Osteocyte (in vitro differentiated cells): ENCODE measurements at regions not wholly inside any gene's neighbourhood (a gene's known extent, or its start where the extent isn't known, plus 50 kb on each side); places are given as distances from the start of the nearest gene placed in this dataset.
"Not testable (repeated sequence)": the region's sequence is repeated elsewhere in the genome, so short reads cannot be mapped to it uniquely, and the experiment has no call there.

ENCODE experiments used
- DNase-seq: peaks from one replicate; pipeline ENCODE4 v3.0.0; 2021; ENCODE audit warnings: mixed read lengths; ENCODE audit not compliant: unreplicated experiment; ENCODE audit errors: extremely low spot score
- H3K27ac Mint-ChIP-seq: one replicate; pipeline ENCODE4 v1.8.0; 2021; ENCODE audit warnings: mild to moderate bottlenecking, mixed read lengths; ENCODE audit not compliant: unreplicated experiment
- H3K27me3 Mint-ChIP-seq: one replicate; pipeline ENCODE4 v1.8.0; 2021; ENCODE audit warnings: mixed read lengths; ENCODE audit not compliant: unreplicated experiment
- H3K36me3 Mint-ChIP-seq: one replicate; pipeline ENCODE4 v1.8.0; 2021; ENCODE audit warnings: mixed read lengths; ENCODE audit not compliant: unreplicated experiment
- H3K4me1 Mint-ChIP-seq: one replicate; pipeline ENCODE4 v1.8.0; 2021; ENCODE audit warnings: mixed read lengths; ENCODE audit not compliant: unreplicated experiment
- H3K4me3 Mint-ChIP-seq: one replicate; pipeline ENCODE4 v1.8.0; 2021; ENCODE audit warnings: mild to moderate bottlenecking, moderate library complexity, mixed read lengths; ENCODE audit not compliant: unreplicated experiment
- H3K9me3 Mint-ChIP-seq: one replicate; pipeline ENCODE4 v1.8.0; 2021; ENCODE audit warnings: mixed read lengths; ENCODE audit not compliant: unreplicated experiment
- CTCF ChIP-seq: fragments of 200-600 bp; sonication (generic); IDR thresholded peaks from 2 replicates; pipeline ENCODE4 v1.5.0; 2021; ENCODE audit warnings: antibody characterized with exemption, mild to moderate bottlenecking, moderate library complexity

GRCh38 chr2:13260402-13260801 is 543.7 kb downstream of the TRIB2 start:
- Mint-ChIP-seq H3K36me3 (no peaks in the 10 kb centered on the region), H3K27ac (no peak overlapping the region), H3K4me3 (no peak overlapping the region), H3K27me3 (no peaks in the 10 kb centered on the region), H3K9me3 (peaks cover 4% of the 10 kb centered on the region), H3K4me1 (no peaks in the 10 kb centered on the region)
- DNase-seq = no peak
- TF ChIP-seq CTCF = no peak

- no peak for DNase-seq
- H3K9me3 Mint-ChIP-seq = peaks cover 4% of the 10 kb centered on the region
- H3K4me1 Mint-ChIP-seq = no peaks in the 10 kb centered on the region
- TF ChIP-seq CTCF = no peak
- H3K27ac Mint-ChIP-seq = no peak overlapping the region
- H3K27me3 Mint-ChIP-seq = no peaks in the 10 kb centered on the region
- H3K4me3 Mint-ChIP-seq = no peak overlapping the region
- H3K36me3 Mint-ChIP-seq = no peaks in the 10 kb centered on the region
Measured at GRCh38 chr2:13266166-13266565, 549.4 kb downstream of the TRIB2 start.

- H3K27me3 Mint-ChIP-seq = no peaks in the 10 kb centered on the region
- no peak for TF ChIP-seq CTCF
- H3K27ac Mint-ChIP-seq = no peak overlapping the region
- H3K36me3 Mint-ChIP-seq = no peaks in the 10 kb centered on the region
- no peak overlapping the region for H3K4me3 Mint-ChIP-seq
- H3K9me3 Mint-ChIP-seq = no peaks in the 10 kb centered on the region
- DNase-seq = no peak
- H3K4me1 Mint-ChIP-seq = no peaks in the 10 kb centered on the region
Measured at GRCh38 chr2:13284688-13285087, 568.0 kb downstream of the TRIB2 start.

GRCh38 chr2:13289310-13289709 is 572.6 kb downstream of the TRIB2 start:
- H3K9me3 Mint-ChIP-seq = no peaks in the 10 kb centered on the region
- H3K36me3 Mint-ChIP-seq = no peaks in the 10 kb centered on the region
- no peak overlapping the region for H3K4me3 Mint-ChIP-seq
- DNase-seq = no peak
- H3K4me1 Mint-ChIP-seq = no peaks in the 10 kb centered on the region
- H3K27ac Mint-ChIP-seq = no peak overlapping the region
- TF ChIP-seq CTCF = no peak
- no peaks in the 10 kb centered on the region for H3K27me3 Mint-ChIP-seq

- not testable (repeated sequence) for H3K4me3 Mint-ChIP-seq, H3K27me3 Mint-ChIP-seq, H3K4me1 Mint-ChIP-seq, DNase-seq, H3K36me3 Mint-ChIP-seq, H3K27ac Mint-ChIP-seq, H3K9me3 Mint-ChIP-seq
Measured at GRCh38 chr2:13308478-13308805, 591.7 kb downstream of the TRIB2 start.

GRCh38 chr2:13308989-13309388 is 592.3 kb downstream of the TRIB2 start:
- Mint-ChIP-seq H3K36me3 (no peaks in the 10 kb centered on the region), H3K27ac (no peak overlapping the region), H3K27me3 (no peaks in the 10 kb centered on the region), H3K4me3 (no peak overlapping the region), H3K9me3 (no peaks in the 10 kb centered on the region), H3K4me1 (no peaks in the 10 kb centered on the region)
- TF ChIP-seq CTCF = no peak
- DNase-seq = no peak
